Suprapubic skin (tissue), 4 donors: ENCODE measurements at regions not wholly inside any gene's neighbourhood (a gene's known extent, or its start where the extent isn't known, plus 50 kb on each side); places are given as distances from the start of the nearest gene placed in this dataset.
"Not testable (repeated sequence)": the region's sequence is repeated elsewhere in the genome, so short reads cannot be mapped to it uniquely, and the experiment has no call there.

ENCODE experiments used
- DNase-seq, 2 donors: peaks; one replicate each; pipeline ENCODE4 v3.0.0-alpha.2; 2019; ENCODE audit warnings: low spot score in 2 of 2
- H3K27ac ChIP-seq: fragments of 200-600 bp; sonication (generic); one replicate; pipeline ENCODE4 v1.5.1; 2019
- H3K27me3 ChIP-seq: fragments of 200-600 bp; sonication (generic); one replicate; pipeline ENCODE4 v1.5.1; 2019
- H3K36me3 ChIP-seq: fragments of 200-600 bp; sonication (generic); one replicate; pipeline ENCODE4 v1.5.1; 2019
- H3K4me1 ChIP-seq: fragments of 200-600 bp; sonication (generic); one replicate; pipeline ENCODE4 v1.5.1; 2019
- H3K4me3 ChIP-seq: fragments of 200-600 bp; sonication (generic); one replicate; pipeline ENCODE4 v1.5.1; 2019; ENCODE audit warnings: mild to moderate bottlenecking
- H3K9me3 ChIP-seq: fragments of 200-600 bp; sonication (generic); one replicate; pipeline ENCODE4 v1.5.1; 2019
- CTCF ChIP-seq, 2 donors: fragments of 200-600 bp in 1 of 2; fragments of 450-650 bp in 1 of 2; sonication (generic) in 1 of 2; IDR thresholded peaks; one replicate each; pipeline ENCODE4 v1.5.1; 2016 to 2019; ENCODE audit warnings: antibody characterized with exemption in 2 of 2, mild to moderate bottlenecking in 1 of 2, moderate library complexity in 1 of 2
- EP300 ChIP-seq: sonication (generic); formaldehyde crosslinking; IDR thresholded peaks from one replicate; pipeline ENCODE4 v1.6.1; 2017; ENCODE audit warnings: antibody characterized with exemption
- POLR2A ChIP-seq, 2 donors: fragments of 450-650 bp; IDR thresholded peaks; one replicate each; pipeline ENCODE4 v1.6.1; 2017; ENCODE audit warnings: antibody characterized with exemption in 2 of 2, mild to moderate bottlenecking in 2 of 2, moderate library complexity in 2 of 2
- POLR2AphosphoS5 ChIP-seq, 3 donors: sonication (generic); formaldehyde crosslinking; IDR thresholded peaks; one replicate each; pipeline ENCODE4 v1.6.1; 2017; ENCODE audit warnings: antibody characterized with exemption in 3 of 3
- WGBS: methylation state at CpG from one replicate; pipeline ENCODE4 v1.1.5; 2018; 5-methylcytosine and 5-hydroxymethylcytosine counted together

GRCh38 chr2:210730672-210731071 lies 174.3 kb downstream of the CPS1 start:
- Histone ChIP-seq H3K27ac (no peak overlapping the region), H3K36me3 (no peaks in the 10 kb centered on the region), H3K4me1 (no peaks in the 10 kb centered on the region), H3K4me3 (no peak overlapping the region), H3K9me3 (no peaks in the 10 kb centered on the region), H3K27me3 (no peaks in the 10 kb centered on the region)
- no peak for DNase-seq
- 88% methylated on average over 2 of the region's 2 CpGs for WGBS
- TF ChIP-seq POLR2AphosphoS5 (IDR thresholded peaks at IDR 0.05) (no peak), CTCF (IDR thresholded peaks at IDR 0.05) (no peak), EP300 (no peak), POLR2A (IDR thresholded peaks at IDR 0.05) (no peak)

- H3K9me3 ChIP-seq, H3K4me3 ChIP-seq, H3K36me3 ChIP-seq, H3K27ac ChIP-seq, H3K27me3 ChIP-seq, DNase-seq, H3K4me1 ChIP-seq: not testable (repeated sequence)
- 21% methylated on average over 9 of the region's 9 CpGs for WGBS
Measured at GRCh38 chr2:210746826-210747225, 190.4 kb downstream of the CPS1 start.

- TF ChIP-seq CTCF (IDR thresholded peaks at IDR 0.05) (no peak), POLR2AphosphoS5 (IDR thresholded peaks at IDR 0.05) (no peak), POLR2A (IDR thresholded peaks at IDR 0.05) (no peak), EP300 (no peak)
- H3K4me1 ChIP-seq = no peaks in the 10 kb centered on the region
- H3K4me3 ChIP-seq = no peak overlapping the region
- DNase-seq = no peak
- no peaks in the 10 kb centered on the region for H3K36me3 ChIP-seq
- H3K9me3 ChIP-seq = no peaks in the 10 kb centered on the region
- no peaks in the 10 kb centered on the region for H3K27me3 ChIP-seq
- WGBS = 71% methylated on average over 6 of the region's 6 CpGs
- H3K27ac ChIP-seq = no peak overlapping the region
Measured at GRCh38 chr2:210752532-210752931, 196.1 kb downstream of the CPS1 start.

GRCh38 chr2:210753386-210753785 lies 197.0 kb downstream of the CPS1 start:
- DNase-seq = no peak
- H3K36me3 ChIP-seq = no peaks in the 10 kb centered on the region
- WGBS = 80% methylated on average over 3 of the region's 3 CpGs
- H3K27ac ChIP-seq = no peak overlapping the region
- no peaks in the 10 kb centered on the region for H3K9me3 ChIP-seq
- TF ChIP-seq CTCF (IDR thresholded peaks at IDR 0.05) (no peak), POLR2A (IDR thresholded peaks at IDR 0.05) (no peak), EP300 (no peak), POLR2AphosphoS5 (IDR thresholded peaks at IDR 0.05) (no peak)
- no peak overlapping the region for H3K4me3 ChIP-seq
- no peaks in the 10 kb centered on the region for H3K27me3 ChIP-seq
- no peaks in the 10 kb centered on the region for H3K4me1 ChIP-seq

- no peaks in the 10 kb centered on the region for H3K36me3 ChIP-seq
- no peak for DNase-seq
- H3K27ac ChIP-seq = no peak overlapping the region
- no peak for TF ChIP-seq POLR2A (IDR thresholded peaks at IDR 0.05)
- TF ChIP-seq CTCF (IDR thresholded peaks at IDR 0.05) = no peak
- no peak for TF ChIP-seq POLR2AphosphoS5 (IDR thresholded peaks at IDR 0.05)
- no peak for TF ChIP-seq EP300
- no peaks in the 10 kb centered on the region for H3K4me1 ChIP-seq
- no peak overlapping the region for H3K4me3 ChIP-seq
- no peaks in the 10 kb centered on the region for H3K27me3 ChIP-seq
- H3K9me3 ChIP-seq = no peaks in the 10 kb centered on the region
Measured at GRCh38 chr2:210756855-210757254, 200.5 kb downstream of the CPS1 start.
